Loucy (cell line): ENCODE measurements at regions not wholly inside any gene's neighbourhood (a gene's known extent, or its start where the extent isn't known, plus 50 kb on each side); places are given as distances from the start of the nearest gene placed in this dataset.

Source experiments
- EZH2phosphoT487 ChIP-seq: fragments of 200-600 bp; IDR thresholded peaks from 2 replicates; pipeline ENCODE4 v1.6.1; 2018; ENCODE audit warnings: antibody characterized with exemption, mild to moderate bottlenecking, moderate library complexity, borderline replicate concordance
- TF ChIP-seq, protein P1 (sequence below): fragments of 200-600 bp; sonication (generic); conservative IDR thresholded peaks from 2 replicates; pipeline ENCODE4 v1.5.1; 2014; ENCODE audit warnings: mild to moderate bottlenecking, antibody characterized with exemption, low read length

DNA sequence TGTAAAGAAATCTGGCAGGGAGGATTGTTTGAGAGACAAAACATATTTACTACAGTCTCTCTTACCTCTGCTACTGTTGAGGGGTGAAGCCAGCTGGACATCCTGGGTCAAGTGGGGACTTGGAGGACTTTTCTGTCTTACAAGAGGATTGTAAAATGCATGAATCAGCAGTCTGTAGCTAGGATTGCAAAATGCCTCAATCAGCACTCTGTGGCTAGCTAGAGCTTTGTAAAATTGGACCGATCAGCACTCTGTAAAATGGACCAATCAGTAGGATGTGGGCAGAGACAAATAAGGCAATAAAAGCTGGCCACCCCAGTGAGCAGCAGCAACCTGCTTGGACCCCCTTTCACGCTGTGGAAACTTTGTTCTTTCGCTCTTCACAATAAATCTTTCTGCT is 995.8 kb upstream of the CDH6 start:
- TF ChIP-seq, protein P1, sequence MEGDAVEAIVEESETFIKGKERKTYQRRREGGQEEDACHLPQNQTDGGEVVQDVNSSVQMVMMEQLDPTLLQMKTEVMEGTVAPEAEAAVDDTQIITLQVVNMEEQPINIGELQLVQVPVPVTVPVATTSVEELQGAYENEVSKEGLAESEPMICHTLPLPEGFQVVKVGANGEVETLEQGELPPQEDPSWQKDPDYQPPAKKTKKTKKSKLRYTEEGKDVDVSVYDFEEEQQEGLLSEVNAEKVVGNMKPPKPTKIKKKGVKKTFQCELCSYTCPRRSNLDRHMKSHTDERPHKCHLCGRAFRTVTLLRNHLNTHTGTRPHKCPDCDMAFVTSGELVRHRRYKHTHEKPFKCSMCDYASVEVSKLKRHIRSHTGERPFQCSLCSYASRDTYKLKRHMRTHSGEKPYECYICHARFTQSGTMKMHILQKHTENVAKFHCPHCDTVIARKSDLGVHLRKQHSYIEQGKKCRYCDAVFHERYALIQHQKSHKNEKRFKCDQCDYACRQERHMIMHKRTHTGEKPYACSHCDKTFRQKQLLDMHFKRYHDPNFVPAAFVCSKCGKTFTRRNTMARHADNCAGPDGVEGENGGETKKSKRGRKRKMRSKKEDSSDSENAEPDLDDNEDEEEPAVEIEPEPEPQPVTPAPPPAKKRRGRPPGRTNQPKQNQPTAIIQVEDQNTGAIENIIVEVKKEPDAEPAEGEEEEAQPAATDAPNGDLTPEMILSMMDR: no peak
- TF ChIP-seq EZH2phosphoT487: no peak
